Karpas-422 (cell line): ENCODE measurements at regions not wholly inside any gene's neighbourhood (a gene's known extent, or its start where the extent isn't known, plus 50 kb on each side); places are given as distances from the start of the nearest gene placed in this dataset.

Source experiments
- DNase-seq: peaks from one replicate; pipeline ENCODE4 v3.0.0-alpha.2; 2015
- H2AFZ ChIP-seq: fragments of 200-600 bp; sonication (generic); 2 replicates; pipeline ENCODE4 v1.6.1; 2014; ENCODE audit warnings: antibody characterized with exemption, low read length, mixed read lengths
- H3K27ac ChIP-seq: fragments of 200-600 bp; sonication (generic); 2 replicates; pipeline ENCODE4 v1.5.1; 2014; ENCODE audit warnings: mild to moderate bottlenecking, low read length, moderate library complexity
- H3K27me3 ChIP-seq: fragments of 200-600 bp; sonication (generic); 2 replicates; pipeline ENCODE4 v1.6.1; 2014; ENCODE audit warnings: low read length, mixed read lengths
- H3K36me3 ChIP-seq: fragments of 200-600 bp; sonication (generic); 2 replicates; pipeline ENCODE4 v1.6.1; 2014; ENCODE audit warnings: low read length, mixed read lengths; ENCODE audit not compliant: insufficient read depth
- H3K4me1 ChIP-seq: fragments of 200-600 bp; sonication (generic); 2 replicates; pipeline ENCODE4 v1.6.1; 2014; ENCODE audit warnings: mild to moderate bottlenecking, low read length, mixed read lengths
- H3K4me2 ChIP-seq: fragments of 200-600 bp; sonication (generic); 2 replicates; pipeline ENCODE4 v1.6.1; 2014; ENCODE audit warnings: low read length, low read depth, mild to moderate bottlenecking; ENCODE audit not compliant: poor library complexity, severe bottlenecking
- H3K4me3 ChIP-seq: fragments of 200-600 bp; sonication (generic); 2 replicates; pipeline ENCODE4 v1.5.1; 2014; ENCODE audit warnings: mild to moderate bottlenecking, antibody characterized with exemption, low read length, mixed read lengths
- H3K79me2 ChIP-seq: fragments of 200-600 bp; sonication (generic); 2 replicates; pipeline ENCODE4 v1.6.1; 2014; ENCODE audit warnings: mild to moderate bottlenecking, low read length, mixed read lengths
- H3K9ac ChIP-seq: fragments of 200-600 bp; sonication (generic); 2 replicates; pipeline ENCODE4 v1.6.0; 2014; ENCODE audit warnings: low read length
- H3K9me2 ChIP-seq: fragments of 200-600 bp; sonication (generic), shearing (Covaris generic); replicated peaks from 2 replicates; pipeline ENCODE4 v1.6.0; 2014; ENCODE audit warnings: mild to moderate bottlenecking, low read length, moderate library complexity; ENCODE audit not compliant: insufficient read depth
- H3K9me3 ChIP-seq: fragments of 300-700, 200-600 bp; sonication (generic); 2 replicates; pipeline ENCODE4 v1.6.1; 2014; ENCODE audit warnings: low read length, mixed read lengths
- H4K20me1 ChIP-seq: fragments of 200-600 bp; sonication (generic); 2 replicates; pipeline ENCODE4 v1.6.1; 2014; ENCODE audit warnings: mild to moderate bottlenecking, antibody characterized with exemption, low read length, low read depth; ENCODE audit not compliant: insufficient read depth

GRCh38 chr4:144868309-144868708 lies 222.4 kb downstream of the HHIP start:
- no peak overlapping the region for H3K9ac ChIP-seq
- H3K36me3 ChIP-seq, result no peaks in the 10 kb centered on the region
- no peaks in the 10 kb centered on the region for H3K79me2 ChIP-seq
- H3K9me2 ChIP-seq, result no peaks in the 10 kb centered on the region
- no peaks in the 10 kb centered on the region for H3K27me3 ChIP-seq
- H3K27ac ChIP-seq, result no peak overlapping the region
- H2AFZ ChIP-seq, result no peak overlapping the region
- DNase-seq, result no peak
- no peaks in the 10 kb centered on the region for H3K4me1 ChIP-seq
- H3K4me2 ChIP-seq, result no peak overlapping the region
- H3K4me3 ChIP-seq, result no peak overlapping the region
- H4K20me1 ChIP-seq, result no peaks in the 10 kb centered on the region
- no peaks in the 10 kb centered on the region for H3K9me3 ChIP-seq

GRCh38 chr4:144872508-144873225 lies 225.3 kb downstream of the ANAPC10 start:
- Histone ChIP-seq H3K4me2 (no peak overlapping the region), H3K79me2 (no peaks in the 10 kb centered on the region), H3K27me3 (no peaks in the 10 kb centered on the region), H3K36me3 (no peaks in the 10 kb centered on the region), H3K9me3 (no peaks in the 10 kb centered on the region), H2AFZ (no peak overlapping the region), H4K20me1 (no peaks in the 10 kb centered on the region), H3K27ac (no peak overlapping the region), H3K9ac (no peak overlapping the region), H3K9me2 (no peaks in the 10 kb centered on the region), H3K4me3 (no peak overlapping the region), H3K4me1 (no peaks in the 10 kb centered on the region)
- DNase-seq, result no peak

DNA sequence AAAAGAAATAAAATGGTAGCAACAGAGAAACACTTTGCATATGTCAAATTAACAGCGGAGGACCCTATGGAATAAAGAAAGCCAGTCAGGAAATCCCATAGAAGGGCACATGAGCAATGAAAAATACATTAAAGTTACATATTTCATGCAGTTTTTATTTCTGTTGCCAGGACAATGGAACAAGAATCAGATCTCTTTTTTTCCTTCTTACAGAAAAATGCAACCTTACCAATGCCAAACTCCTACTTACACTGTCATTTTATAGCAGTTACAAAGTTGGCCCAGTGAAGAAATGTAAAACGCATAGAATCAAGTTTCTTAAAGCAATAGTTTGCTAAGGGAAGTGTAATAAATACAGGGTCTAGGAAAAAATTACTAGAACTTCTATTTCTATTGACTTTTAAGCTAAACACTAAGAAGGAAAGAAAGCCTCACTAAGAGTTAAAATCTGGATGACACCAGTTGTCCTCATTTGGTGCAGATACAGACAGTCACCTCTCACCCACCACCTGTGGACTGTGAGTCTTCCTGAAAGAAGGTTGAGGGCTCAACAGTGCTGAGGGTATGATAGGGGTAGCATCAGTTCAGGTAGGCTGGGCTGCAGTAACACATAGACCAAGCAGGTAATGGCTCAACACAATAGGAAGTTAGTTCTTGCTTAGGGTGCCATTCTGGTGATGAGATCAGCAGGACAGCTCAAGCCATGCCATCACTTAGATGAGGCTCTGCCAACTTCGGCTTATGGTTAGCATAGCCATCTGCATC lies 224.6 kb downstream of the ANAPC10 start:
- Histone ChIP-seq H3K4me1 (no peaks in the 10 kb centered on the region), H3K27ac (no peak overlapping the region), H3K9me3 (no peaks in the 10 kb centered on the region), H3K9ac (no peak overlapping the region), H3K4me2 (no peak overlapping the region), H3K36me3 (no peaks in the 10 kb centered on the region), H3K79me2 (no peaks in the 10 kb centered on the region), H3K4me3 (no peak overlapping the region), H4K20me1 (no peaks in the 10 kb centered on the region), H3K9me2 (no peaks in the 10 kb centered on the region), H3K27me3 (no peaks in the 10 kb centered on the region), H2AFZ (no peak overlapping the region)
- no peak for DNase-seq

- DNase-seq, result no peak
- Histone ChIP-seq H3K79me2 (no peaks in the 10 kb centered on the region), H2AFZ (no peak overlapping the region), H3K9me3 (no peaks in the 10 kb centered on the region), H3K27ac (no peak overlapping the region), H3K4me1 (no peaks in the 10 kb centered on the region), H4K20me1 (no peaks in the 10 kb centered on the region), H3K4me2 (no peak overlapping the region), H3K9me2 (no peaks in the 10 kb centered on the region; the same call in 1 of the 2 replicates), H3K9ac (no peak overlapping the region), H3K27me3 (0 out of 2 replicates have a peak, but pooled peaks cover 4% of the 10 kb centered on the region), H3K4me3 (no peak overlapping the region), H3K36me3 (no peaks in the 10 kb centered on the region)
These were observed 203.4 kb downstream of the ANAPC10 start for GRCh38 chr4:144894573-144894972.

DNA sequence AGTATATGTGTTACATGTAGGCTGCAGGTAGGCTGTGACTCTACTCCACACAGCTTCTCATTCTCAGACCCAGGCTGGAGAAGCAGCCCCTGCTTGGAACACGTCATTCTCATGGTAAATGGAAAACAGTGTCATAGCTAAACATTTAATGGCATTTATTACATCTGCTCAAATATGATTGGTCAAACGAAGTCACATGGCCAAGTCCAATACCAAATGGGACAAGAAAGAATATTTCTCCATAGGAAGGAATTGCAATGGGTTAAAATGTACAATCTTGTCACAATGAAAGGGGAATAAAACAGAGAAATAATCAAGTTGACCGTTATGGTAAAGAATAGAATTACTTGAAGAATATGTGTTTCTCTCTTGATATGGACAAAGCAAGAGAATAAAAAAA lies 198.6 kb downstream of the ANAPC10 start:
- H3K4me2 ChIP-seq, result no peak overlapping the region
- no peak overlapping the region for H2AFZ ChIP-seq
- no peak for DNase-seq
- H3K4me3 ChIP-seq, result no peak overlapping the region
- no peaks in the 10 kb centered on the region for H3K79me2 ChIP-seq
- H3K9ac ChIP-seq, result no peak overlapping the region
- no peaks in the 10 kb centered on the region for H4K20me1 ChIP-seq
- no peak overlapping the region for H3K27ac ChIP-seq
- no peaks in the 10 kb centered on the region for H3K9me3 ChIP-seq
- 0 out of 2 replicates have a peak, but pooled peaks cover 4% of the 10 kb centered on the region for H3K27me3 ChIP-seq
- no peaks in the 10 kb centered on the region for H3K4me1 ChIP-seq
- H3K36me3 ChIP-seq, result no peaks in the 10 kb centered on the region
- no peaks in the 10 kb centered on the region; the same call in 1 of the 2 replicates for H3K9me2 ChIP-seq

DNA sequence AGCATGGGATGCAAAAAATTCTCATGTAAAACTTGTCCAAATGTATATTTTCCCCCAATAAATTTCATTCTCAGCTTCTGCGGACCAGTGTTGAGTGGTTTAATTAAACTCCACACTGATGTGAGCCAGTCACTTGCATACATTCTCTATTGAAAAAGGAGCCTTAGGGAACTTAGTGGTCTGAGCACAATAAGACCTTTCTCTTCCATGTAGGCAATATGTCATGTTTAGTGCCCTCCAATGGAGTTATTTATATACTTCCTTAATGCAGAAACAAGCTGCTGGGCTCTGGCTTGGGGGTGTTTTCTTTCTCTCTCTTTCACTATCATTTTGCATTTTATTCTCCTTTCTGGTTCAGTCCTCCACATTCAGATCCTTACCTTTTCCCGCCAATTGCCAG lies 196.9 kb downstream of the ANAPC10 start:
- H3K4me2 ChIP-seq, result no peak overlapping the region
- no peak for DNase-seq
- H3K36me3 ChIP-seq, result no peaks in the 10 kb centered on the region
- no peaks in the 10 kb centered on the region; the same call in 1 of the 2 replicates for H3K9me2 ChIP-seq
- no peak overlapping the region for H3K9ac ChIP-seq
- no peaks in the 10 kb centered on the region for H3K79me2 ChIP-seq
- no peaks in the 10 kb centered on the region for H3K9me3 ChIP-seq
- no peak overlapping the region for H2AFZ ChIP-seq
- H3K4me3 ChIP-seq, result no peak overlapping the region
- H3K27ac ChIP-seq, result no peak overlapping the region
- H3K27me3 ChIP-seq, result no peaks in the 10 kb centered on the region
- no peaks in the 10 kb centered on the region for H4K20me1 ChIP-seq
- no peaks in the 10 kb centered on the region for H3K4me1 ChIP-seq

- Histone ChIP-seq H3K4me2 (no peak overlapping the region), H3K4me3 (no peak overlapping the region), H4K20me1 (no peaks in the 10 kb centered on the region), H3K27me3 (0 out of 2 replicates have a peak, but pooled peaks cover 5% of the 10 kb centered on the region), H3K79me2 (no peaks in the 10 kb centered on the region), H3K9me2 (no peaks in the 10 kb centered on the region; the same call in 1 of the 2 replicates), H3K9me3 (no peaks in the 10 kb centered on the region), H3K27ac (no peak overlapping the region), H3K4me1 (no peaks in the 10 kb centered on the region), H3K9ac (no peak overlapping the region), H3K36me3 (no peaks in the 10 kb centered on the region), H2AFZ (no peak overlapping the region)
- DNase-seq, result no peak
These were observed 195.4 kb downstream of the ANAPC10 start for GRCh38 chr4:144902614-144903013.

- H3K4me2 ChIP-seq, result no peak overlapping the region
- no peaks in the 10 kb centered on the region for H4K20me1 ChIP-seq
- H3K36me3 ChIP-seq, result no peaks in the 10 kb centered on the region
- DNase-seq, result no peak
- H3K9ac ChIP-seq, result no peak overlapping the region
- H3K27me3 ChIP-seq, result 0 out of 2 replicates have a peak, but pooled peaks cover 5% of the 10 kb centered on the region
- H3K9me2 ChIP-seq, result no peaks in the 10 kb centered on the region; the same call in 1 of the 2 replicates
- H2AFZ ChIP-seq, result no peak overlapping the region
- H3K27ac ChIP-seq, result no peak overlapping the region
- no peaks in the 10 kb centered on the region for H3K4me1 ChIP-seq
- H3K4me3 ChIP-seq, result no peak overlapping the region
- no peaks in the 10 kb centered on the region for H3K79me2 ChIP-seq
- H3K9me3 ChIP-seq, result no peaks in the 10 kb centered on the region
These were observed 193.9 kb downstream of the ANAPC10 start for GRCh38 chr4:144903953-144904711.
